ENCODE measurements at regions not wholly inside any gene's neighbourhood (a gene's known extent, or its start where the extent isn't known, plus 50 kb on each side); places are given as distances from the start of the nearest gene placed in this dataset.
"Not testable (repeated sequence)": the region's sequence is repeated elsewhere in the genome, so short reads cannot be mapped to it uniquely, and the experiment has no call there.

GRCh38 chr11:110856996-110857812, 145.0 kb upstream of the ARHGAP20 start:
- TF ChIP-seq TAF1 (IDR thresholded peaks at IDR 0.05; ENCODE audit: low read depth, low read length): no peak
- TF ChIP-seq POU2F2 (IDR thresholded peaks at IDR 0.05; ENCODE audit: low read depth, low read length): no peak
- no peak for TF ChIP-seq SPI1 (IDR thresholded peaks at IDR 0.05; ENCODE audit: low read depth, low read length)
- TF ChIP-seq PAX5 (IDR thresholded peaks at IDR 0.05; ENCODE audit: insufficient read depth, low read length, severe bottlenecking): no peak
- TF ChIP-seq POLR2A (IDR thresholded peaks at IDR 0.05; ENCODE audit: low read depth, low read length): no peak
- TF ChIP-seq POLR2AphosphoS5 (IDR thresholded peaks at IDR 0.05; ENCODE audit: low read depth, low read length): no peak
- FAIRE-seq (no peak), DNase-seq (ENCODE audit: insufficient read length, low spot score) (no peak)

- DNase-seq (ENCODE audit: insufficient read length, low spot score): no peak
- TF ChIP-seq SPI1 (IDR thresholded peaks at IDR 0.05; ENCODE audit: low read depth, low read length): no peak
- no peak for TF ChIP-seq PAX5 (IDR thresholded peaks at IDR 0.05; ENCODE audit: insufficient read depth, low read length, severe bottlenecking)
- no peak for TF ChIP-seq POLR2AphosphoS5 (IDR thresholded peaks at IDR 0.05; ENCODE audit: low read depth, low read length)
- TF ChIP-seq POU2F2 (IDR thresholded peaks at IDR 0.05; ENCODE audit: low read depth, low read length): no peak
- no peak for TF ChIP-seq POLR2A (IDR thresholded peaks at IDR 0.05; ENCODE audit: low read depth, low read length)
- TF ChIP-seq TAF1 (IDR thresholded peaks at IDR 0.05; ENCODE audit: low read depth, low read length): no peak
- FAIRE-seq: no peak
Observed at GRCh38 chr11:110856340-110856739, 144.1 kb upstream of the ARHGAP20 start.

GRCh38 chr11:110855191-110855590, 143.0 kb upstream of the ARHGAP20 start:
- FAIRE-seq: no peak
- TF ChIP-seq POLR2A (IDR thresholded peaks at IDR 0.05; ENCODE audit: low read depth, low read length) (no peak), POLR2AphosphoS5 (IDR thresholded peaks at IDR 0.05; ENCODE audit: low read depth, low read length) (no peak), TAF1 (IDR thresholded peaks at IDR 0.05; ENCODE audit: low read depth, low read length) (no peak)
- no peak for DNase-seq (ENCODE audit: insufficient read length, low spot score)

GRCh38 chr11:110852921-110853490, 140.8 kb upstream of the ARHGAP20 start:
- DNase-seq (ENCODE audit: insufficient read length, low spot score) (no peak), FAIRE-seq (no peak)
- TF ChIP-seq SPI1 (IDR thresholded peaks at IDR 0.05; ENCODE audit: low read depth, low read length) (no peak), POU2F2 (IDR thresholded peaks at IDR 0.05; ENCODE audit: low read depth, low read length) (no peak), POLR2AphosphoS5 (IDR thresholded peaks at IDR 0.05; ENCODE audit: low read depth, low read length) (no peak), PAX5 (IDR thresholded peaks at IDR 0.05; ENCODE audit: insufficient read depth, low read length, severe bottlenecking) (no peak), TAF1 (IDR thresholded peaks at IDR 0.05; ENCODE audit: low read depth, low read length) (no peak), POLR2A (IDR thresholded peaks at IDR 0.05; ENCODE audit: low read depth, low read length) (no peak)

GRCh38 chr11:110850846-110851245, 138.6 kb upstream of the ARHGAP20 start:
- no peak for DNase-seq (ENCODE audit: insufficient read length, low spot score)
- TF ChIP-seq PAX5 (IDR thresholded peaks at IDR 0.05; ENCODE audit: insufficient read depth, low read length, severe bottlenecking) (no peak), POLR2AphosphoS5 (IDR thresholded peaks at IDR 0.05; ENCODE audit: low read depth, low read length) (no peak), POLR2A (IDR thresholded peaks at IDR 0.05; ENCODE audit: low read depth, low read length) (no peak), TAF1 (IDR thresholded peaks at IDR 0.05; ENCODE audit: low read depth, low read length) (no peak), POU2F2 (IDR thresholded peaks at IDR 0.05; ENCODE audit: low read depth, low read length) (no peak), SPI1 (IDR thresholded peaks at IDR 0.05; ENCODE audit: low read depth, low read length) (no peak)
- no peak for FAIRE-seq

- FAIRE-seq: not testable (repeated sequence)
Observed at GRCh38 chr11:110843053-110843452, 130.8 kb upstream of the ARHGAP20 start.

GRCh38 chr11:110838808-110839207, 126.6 kb upstream of the ARHGAP20 start:
- DNase-seq (ENCODE audit: insufficient read length, low spot score) (no peak), FAIRE-seq (no peak)
- TF ChIP-seq POLR2A (IDR thresholded peaks at IDR 0.05; ENCODE audit: low read depth, low read length): no peak
- TF ChIP-seq PAX5 (IDR thresholded peaks at IDR 0.05; ENCODE audit: insufficient read depth, low read length, severe bottlenecking): no peak
- no peak for TF ChIP-seq SPI1 (IDR thresholded peaks at IDR 0.05; ENCODE audit: low read depth, low read length)
- TF ChIP-seq POLR2AphosphoS5 (IDR thresholded peaks at IDR 0.05; ENCODE audit: low read depth, low read length): no peak
- TF ChIP-seq TAF1 (IDR thresholded peaks at IDR 0.05; ENCODE audit: low read depth, low read length): no peak
- TF ChIP-seq POU2F2 (IDR thresholded peaks at IDR 0.05; ENCODE audit: low read depth, low read length): no peak

More at GRCh38 chr11:110843053-110843452, 130.8 kb upstream of the ARHGAP20 start:
- not testable (repeated sequence) for DNase-seq (ENCODE audit: insufficient read length, low spot score)

GRCh38 chr11:110837603-110838002, 125.4 kb upstream of the ARHGAP20 start:
- DNase-seq (ENCODE audit: insufficient read length, low spot score) (no peak), FAIRE-seq (no peak)

GRCh38 chr11:110835106-110835505, 122.9 kb upstream of the ARHGAP20 start:
- FAIRE-seq (no peak), DNase-seq (ENCODE audit: insufficient read length, low spot score) (no peak)
- TF ChIP-seq POLR2A (IDR thresholded peaks at IDR 0.05; ENCODE audit: low read depth, low read length) (no peak), PAX5 (IDR thresholded peaks at IDR 0.05; ENCODE audit: insufficient read depth, low read length, severe bottlenecking) (no peak), SPI1 (IDR thresholded peaks at IDR 0.05; ENCODE audit: low read depth, low read length) (no peak), TAF1 (IDR thresholded peaks at IDR 0.05; ENCODE audit: low read depth, low read length) (no peak), POU2F2 (IDR thresholded peaks at IDR 0.05; ENCODE audit: low read depth, low read length) (no peak), POLR2AphosphoS5 (IDR thresholded peaks at IDR 0.05; ENCODE audit: low read depth, low read length) (no peak)

More at GRCh38 chr11:110837603-110838002, 125.4 kb upstream of the ARHGAP20 start:
- TF ChIP-seq POLR2A (IDR thresholded peaks at IDR 0.05; ENCODE audit: low read depth, low read length) (no peak), SPI1 (IDR thresholded peaks at IDR 0.05; ENCODE audit: low read depth, low read length) (no peak), TAF1 (IDR thresholded peaks at IDR 0.05; ENCODE audit: low read depth, low read length) (no peak), PAX5 (IDR thresholded peaks at IDR 0.05; ENCODE audit: insufficient read depth, low read length, severe bottlenecking) (no peak), POLR2AphosphoS5 (IDR thresholded peaks at IDR 0.05; ENCODE audit: low read depth, low read length) (no peak), POU2F2 (IDR thresholded peaks at IDR 0.05; ENCODE audit: low read depth, low read length) (no peak)

Measured in GM12891 (cell line).